Panc1 (cell line): ENCODE measurements at regions not wholly inside any gene's neighbourhood (a gene's known extent, or its start where the extent isn't known, plus 50 kb on each side); places are given as distances from the start of the nearest gene placed in this dataset.

ENCODE experiments used
- ATAC-seq: fragments of 200-7000 bp; cut with Tn5 transposase; 2 replicates; pipeline ENCODE4 v1.9.1; 2020; ENCODE audit warnings: mild to moderate bottlenecking, moderate library complexity
- BruUV-seq: library from RNA; stranded (reverse); fragments of 400-500 nt; replicated peaks from 2 replicates; lab custom pipeline; 2021; lab: Mats Ljungman, UMichigan
- CTCF ChIA-PET: fragments of 300-600 bp; sonication (Branson Sonifier 250); formaldehyde crosslinking; loops from one replicate; lab custom pipeline; 2022; ENCODE audit warnings: antibody characterized with exemption; lab: Charles Lee
- POLR2A ChIA-PET: fragments of 300-600 bp; sonication (Branson Sonifier 250); formaldehyde crosslinking; loops from one replicate; lab custom pipeline; 2022; ENCODE audit warnings: antibody characterized with exemption; lab: Charles Lee
- DNase-seq: peaks from one replicate; pipeline ENCODE4 v3.0.0-alpha.2; 2010; ENCODE audit warnings: low read depth, low spot score
- H3K27ac ChIP-seq: 2 replicates; pipeline ENCODE4 v1.5.1; 2011; ENCODE audit warnings: mild to moderate bottlenecking, low read length, inconsistent platforms
- H3K27me3 ChIP-seq: fragments of 200-500 bp; sonication (Bioruptor generic); 2 replicates; pipeline ENCODE4 v1.6.0; 2014; ENCODE audit warnings: low read length, inconsistent platforms; ENCODE audit not compliant: control insufficient read depth, insufficient read depth
- H3K36me3 ChIP-seq: fragments of 200-500 bp; sonication (Bioruptor generic); 2 replicates; pipeline ENCODE4 v1.5.1; 2014; ENCODE audit warnings: inconsistent platforms, mild to moderate bottlenecking, low read length, moderate library complexity; ENCODE audit not compliant: control insufficient read depth, insufficient read depth
- H3K4me1 ChIP-seq: 2 replicates; pipeline ENCODE4 v1.5.1; 2011; ENCODE audit warnings: inconsistent platforms, mild to moderate bottlenecking, low read length, moderate library complexity; ENCODE audit not compliant: control insufficient read depth, insufficient read depth
- H3K4me3 ChIP-seq, 2 experiments: 2 replicates each; pipeline ENCODE4 v1.5.1; 2011 to 2012; ENCODE audit warnings: low read depth in 2 of 2, low read length in 2 of 2, mild to moderate bottlenecking in 2 of 2, inconsistent platforms in 1 of 2, moderate library complexity in 1 of 2
- H3K9me3 ChIP-seq: fragments of 200-500 bp; sonication (Bioruptor generic); 2 replicates; pipeline ENCODE4 v1.5.1; 2014; ENCODE audit warnings: low read depth, mild to moderate bottlenecking, inconsistent platforms, low read length, moderate library complexity; ENCODE audit not compliant: control insufficient read depth, insufficient read depth
- CTCF ChIP-seq: fragments of 450-650 bp; IDR thresholded peaks from 2 replicates; pipeline ENCODE4 v1.5.1; 2017; ENCODE audit warnings: mild to moderate bottlenecking
- POLR2AphosphoS5 ChIP-seq: IDR thresholded peaks from 2 replicates; pipeline ENCODE4 v1.6.1; 2012; ENCODE audit warnings: mild to moderate bottlenecking, low read depth, low read length, moderate library complexity
- REST ChIP-seq, 2 experiments: IDR thresholded peaks; 2 replicates each; pipeline ENCODE4 v1.6.1; 2011 to 2012; ENCODE audit warnings: low read depth in 2 of 2, control low read depth in 1 of 2, low read length in 1 of 2, mild to moderate bottlenecking in 1 of 2, moderate library complexity in 1 of 2; ENCODE audit not compliant: insufficient read depth in 1 of 2
- SIN3A ChIP-seq: IDR thresholded peaks from 2 replicates; pipeline ENCODE4 v1.6.1; 2012; ENCODE audit warnings: low read depth, mild to moderate bottlenecking, low read length, moderate library complexity, borderline replicate concordance; ENCODE audit not compliant: insufficient read depth
- TCF7L2 ChIP-seq: IDR thresholded peaks from 2 replicates; pipeline ENCODE4 v1.6.1; 2011; ENCODE audit warnings: mild to moderate bottlenecking, low read depth, low read length, inconsistent platforms
- in situ Hi-C: cut with HindIII; loops from 2 replicates; pipeline ENCODE4 v1.10.0; 2016; ENCODE audit warnings: low sequenced_read_pairs, low pct_unique_long_range_greater_than_20kb
- intact Hi-C: fragments of 100-400 bp; cut with micrococcal nuclease; formaldehyde crosslinking; loops from one replicate; pipeline ENCODE4 v1.10.0; 2022; ENCODE audit not compliant: unreplicated experiment

- ChIA-PET POLR2A (no interaction called here), CTCF (no interaction called here)
- no peak for ATAC-seq
- no TSS peak for BruUV-seq
- Histone ChIP-seq H3K27ac (no peak overlapping the region), H3K4me1 (no peaks in the 10 kb centered on the region), H3K36me3 (no peaks in the 10 kb centered on the region), H3K9me3 (no peaks in the 10 kb centered on the region), H3K4me3 (no peak overlapping the region), H3K27me3 (no peaks in the 10 kb centered on the region)
- intact Hi-C loops: no loop called here
- no peak for DNase-seq
- in situ Hi-C loops: no loop called here
- TF ChIP-seq POLR2AphosphoS5 (no peak), TCF7L2 (no peak), CTCF (no peak), REST (IDR thresholded peaks at IDR 0.05; ENCODE audit: insufficient read depth in 1 of 2, low read depth in 2 of 2, low read length in 1 of 2) (no peak), SIN3A (no peak)
Measured at GRCh38 chr5:60445921-60446320, 254.0 kb downstream of the DEPDC1B start.

- H3K4me3 ChIP-seq: no peak overlapping the region
- ChIA-PET CTCF (no interaction called here), POLR2A (no interaction called here)
- no peaks in the 10 kb centered on the region for H3K36me3 ChIP-seq
- in situ Hi-C loops (no loop called here), intact Hi-C loops (no loop called here)
- ATAC-seq (no peak), DNase-seq (no peak)
- H3K9me3 ChIP-seq: no peaks in the 10 kb centered on the region
- BruUV-seq: no TSS peak
- no peaks in the 10 kb centered on the region for H3K4me1 ChIP-seq
- TF ChIP-seq REST (IDR thresholded peaks at IDR 0.05; ENCODE audit: insufficient read depth in 1 of 2, low read depth in 2 of 2, low read length in 1 of 2) (no peak), CTCF (no peak)
- no peaks in the 10 kb centered on the region for H3K27me3 ChIP-seq
- no peak overlapping the region for H3K27ac ChIP-seq
Measured at GRCh38 chr5:60445427-60445826, 254.5 kb downstream of the DEPDC1B start.
